Colonic mucosa (tissue), 4 donors: ENCODE measurements at regions not wholly inside any gene's neighbourhood (a gene's known extent, or its start where the extent isn't known, plus 50 kb on each side); places are given as distances from the start of the nearest gene placed in this dataset.

Experiments used
- DNase-seq: peaks from one replicate; pipeline ENCODE4 v3.0.0-alpha.2; 2020
- H3K27ac ChIP-seq: fragments of 200-600 bp; one replicate; pipeline ENCODE4 v1.8.0; 2021
- H3K27me3 ChIP-seq: fragments of 200-600 bp; one replicate; pipeline ENCODE4 v1.8.0; 2021
- H3K36me3 ChIP-seq: fragments of 200-600 bp; one replicate; pipeline ENCODE4 v1.8.0; 2021
- H3K4me1 ChIP-seq: fragments of 200-600 bp; one replicate; pipeline ENCODE4 v1.8.0; 2021; ENCODE audit warnings: mild to moderate bottlenecking
- H3K4me3 ChIP-seq: fragments of 200-600 bp; one replicate; pipeline ENCODE4 v1.8.0; 2021
- H3K9ac ChIP-seq, 2 donors: one replicate each; pipeline ENCODE4 v1.7.0; 2013; ENCODE audit warnings: control low read depth in 2 of 2, low read depth in 2 of 2, low read length in 2 of 2
- H3K9me3 ChIP-seq: fragments of 200-600 bp; one replicate; pipeline ENCODE4 v1.8.0; 2021
- CTCF ChIP-seq: fragments of 200-600 bp; IDR thresholded peaks from one replicate; pipeline ENCODE4 v1.8.0; 2022; ENCODE audit warnings: antibody characterized with exemption, mild to moderate bottlenecking
- intact Hi-C: fragments of 100-400 bp; cut with DNase I; formaldehyde crosslinking; loops from one replicate; pipeline ENCODE4 v1.14.1; 2022
- donor health status: healthy.
- donor health status: DM: no; HTN: no; CAD: no.
- donor health status: DM: no; HTN: no; CAD: no.

DNA sequence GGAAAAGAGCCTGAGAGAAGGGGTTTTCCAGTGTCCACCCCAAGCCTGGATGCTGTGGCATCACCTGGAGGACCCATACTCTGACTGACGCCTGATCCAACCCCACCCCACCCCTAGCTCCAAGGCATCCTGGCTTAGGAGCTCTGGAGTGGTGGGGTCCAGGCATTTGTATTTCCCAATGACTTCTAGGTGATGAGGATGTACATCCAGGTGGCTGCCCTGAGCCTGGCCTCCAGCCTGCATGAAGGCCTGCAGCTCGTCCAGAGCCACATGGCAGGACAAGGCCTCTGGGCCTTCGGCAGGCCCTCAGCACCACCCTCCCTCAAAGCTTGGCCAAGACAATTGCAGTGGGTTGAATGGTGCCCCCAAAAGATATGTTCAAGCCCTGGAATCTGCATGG lies 347.5 kb downstream of the C16orf95 start:
- H3K36me3 ChIP-seq: no peaks in the 10 kb centered on the region
- no peaks in the 10 kb centered on the region for H3K4me1 ChIP-seq
- H3K27ac ChIP-seq: no peak overlapping the region
- TF ChIP-seq CTCF: no peak
- no peak overlapping the region for H3K9ac ChIP-seq
- H3K4me3 ChIP-seq: no peak overlapping the region
- no peaks in the 10 kb centered on the region for H3K9me3 ChIP-seq
- intact Hi-C loops: no loop called here
- no peaks in the 10 kb centered on the region for H3K27me3 ChIP-seq
- DNase-seq: no peak

DNA sequence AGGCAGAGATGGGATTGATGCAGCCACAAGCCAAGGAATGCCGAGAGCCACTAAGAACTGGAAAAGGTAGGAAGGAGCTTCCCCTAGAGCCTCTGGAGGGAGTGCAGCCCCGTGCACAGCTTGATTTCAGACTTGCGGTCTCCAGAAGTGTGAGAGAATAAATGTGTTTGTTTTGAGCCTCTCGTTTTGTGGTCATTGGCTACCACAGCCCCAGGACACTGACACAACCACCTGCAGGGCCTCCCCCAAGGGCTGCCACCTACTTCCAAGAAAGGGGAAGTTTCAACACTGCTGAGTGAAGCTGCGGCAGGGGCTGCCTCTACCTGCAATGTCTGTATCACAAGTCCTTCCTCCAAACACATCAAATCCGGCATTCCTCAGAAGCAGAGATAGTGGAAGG lies 346.9 kb downstream of the C16orf95 start:
- no peak for TF ChIP-seq CTCF
- Histone ChIP-seq H3K4me3 (no peak overlapping the region), H3K36me3 (no peaks in the 10 kb centered on the region), H3K4me1 (no peaks in the 10 kb centered on the region), H3K27me3 (no peaks in the 10 kb centered on the region), H3K9ac (no peak overlapping the region), H3K27ac (no peak overlapping the region), H3K9me3 (no peaks in the 10 kb centered on the region)
- intact Hi-C loops: no loop called here
- no peak for DNase-seq

- TF ChIP-seq CTCF: no peak
- Histone ChIP-seq H3K4me3 (no peak overlapping the region), H3K27me3 (no peaks in the 10 kb centered on the region), H3K27ac (no peak overlapping the region), H3K9me3 (no peaks in the 10 kb centered on the region), H3K4me1 (no peaks in the 10 kb centered on the region), H3K36me3 (no peaks in the 10 kb centered on the region), H3K9ac (no peak overlapping the region)
- no peak for DNase-seq
- intact Hi-C loops: no loop called here
These were observed 346.5 kb downstream of the C16orf95 start for GRCh38 chr16:86970726-86971125.

DNA sequence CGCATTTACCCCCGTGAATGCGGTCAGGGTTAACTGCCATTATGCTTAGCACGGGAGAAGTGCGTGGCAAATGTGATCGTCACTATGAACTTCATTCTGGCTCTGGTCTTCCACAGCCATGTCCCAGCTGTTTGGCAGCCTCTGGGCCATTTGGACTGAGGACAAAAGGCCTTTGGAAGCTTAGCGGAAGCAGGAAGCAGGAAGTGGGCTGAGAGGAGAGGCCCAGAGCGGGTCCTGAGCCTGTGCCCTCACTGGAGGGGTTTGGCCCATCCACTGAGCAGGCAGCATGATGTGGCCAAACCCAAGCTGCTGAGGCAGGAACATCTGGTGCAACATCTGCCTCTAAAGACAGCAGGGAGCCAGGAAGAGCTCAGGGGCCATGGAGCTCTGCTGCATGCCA lies 345.9 kb downstream of the C16orf95 start:
- Histone ChIP-seq H3K4me1 (no peaks in the 10 kb centered on the region), H3K4me3 (no peak overlapping the region), H3K9ac (no peak overlapping the region), H3K27me3 (no peaks in the 10 kb centered on the region), H3K27ac (no peak overlapping the region), H3K9me3 (no peaks in the 10 kb centered on the region), H3K36me3 (no peaks in the 10 kb centered on the region)
- TF ChIP-seq CTCF: no peak
- DNase-seq: no peak
- intact Hi-C loops: no loop called here

GRCh38 chr16:86974120-86974519 lies 343.1 kb downstream of the C16orf95 start:
- no peaks in the 10 kb centered on the region for H3K4me1 ChIP-seq
- H3K4me3 ChIP-seq: no peak overlapping the region
- no peaks in the 10 kb centered on the region for H3K27me3 ChIP-seq
- H3K27ac ChIP-seq: no peak overlapping the region
- DNase-seq: no peak
- intact Hi-C loops: no loop called here
- H3K9me3 ChIP-seq: no peaks in the 10 kb centered on the region
- H3K36me3 ChIP-seq: no peaks in the 10 kb centered on the region
- no peak overlapping the region for H3K9ac ChIP-seq
- TF ChIP-seq CTCF: no peak

- no peaks in the 10 kb centered on the region for H3K9me3 ChIP-seq
- intact Hi-C loops: no loop called here
- no peak for DNase-seq
- no peaks in the 10 kb centered on the region for H3K4me1 ChIP-seq
- H3K27ac ChIP-seq: no peak overlapping the region
- no peak overlapping the region for H3K4me3 ChIP-seq
- no peak overlapping the region for H3K9ac ChIP-seq
- H3K27me3 ChIP-seq: no peaks in the 10 kb centered on the region
- no peak for TF ChIP-seq CTCF
- no peaks in the 10 kb centered on the region for H3K36me3 ChIP-seq
These were observed 341.7 kb downstream of the C16orf95 start for GRCh38 chr16:86975445-86975844.
